ENCODE measurements at regions not wholly inside any gene's neighbourhood (a gene's known extent, or its start where the extent isn't known, plus 50 kb on each side); places are given as distances from the start of the nearest gene placed in this dataset.
"Not testable (repeated sequence)": the region's sequence is repeated elsewhere in the genome, so short reads cannot be mapped to it uniquely, and the experiment has no call there.

- TF ChIP-seq TCF4 (CRISPR knock-in tag; IDR thresholded peaks at IDR 0.05; ENCODE audit: borderline replicate concordance) (no peak), TSHZ2 (CRISPR knock-in tag; IDR thresholded peaks at IDR 0.05) (no peak), POU6F1 (CRISPR knock-in tag; IDR thresholded peaks at IDR 0.05; ENCODE audit: borderline replicate concordance, low read depth) (no peak), ZNF565 (CRISPR knock-in tag; conservative IDR thresholded peaks at IDR 0.05; ENCODE audit: low read depth) (no peak), ZNF70 (CRISPR knock-in tag; IDR thresholded peaks at IDR 0.05) (no peak), ESRRG (CRISPR knock-in tag; IDR thresholded peaks at IDR 0.05) (no peak), PPARA (CRISPR knock-in tag; IDR thresholded peaks at IDR 0.05; ENCODE audit: borderline replicate concordance) (no peak), ZFP3 (CRISPR knock-in tag; IDR thresholded peaks at IDR 0.05) (no peak), RARB (CRISPR knock-in tag; IDR thresholded peaks at IDR 0.05) (no peak), GLIS3 (CRISPR knock-in tag; IDR thresholded peaks at IDR 0.05) (no peak), ARNTL (CRISPR knock-in tag; IDR thresholded peaks at IDR 0.05; ENCODE audit: borderline replicate concordance, low read depth) (no peak), ZNF8 (CRISPR knock-in tag; IDR thresholded peaks at IDR 0.05) (no peak), CSRNP3 (CRISPR knock-in tag; IDR thresholded peaks at IDR 0.05) (no peak), OSR1 (CRISPR knock-in tag; IDR thresholded peaks at IDR 0.05) (no peak), PATZ1 (CRISPR knock-in tag; IDR thresholded peaks at IDR 0.05; ENCODE audit: borderline replicate concordance) (no peak), CSDC2 (CRISPR knock-in tag; IDR thresholded peaks at IDR 0.05) (no peak), SNAI2 (CRISPR knock-in tag; IDR thresholded peaks at IDR 0.05) (no peak)
- ATAC-seq: no peak
Measured at GRCh38 chr5:155150012-155150411, 136.5 kb downstream of the KIF4B start.

- TF ChIP-seq BACH2 (CRISPR knock-in tag; IDR thresholded peaks at IDR 0.05; ENCODE audit: borderline replicate concordance): no peak
- ATAC-seq: no peak
Measured at GRCh38 chr5:155154973-155155372, 141.4 kb downstream of the KIF4B start.

- not testable (repeated sequence) for ATAC-seq
Measured at GRCh38 chr5:155163084-155163483, 149.5 kb downstream of the KIF4B start.

- no peak for TF ChIP-seq SNAI2 (CRISPR knock-in tag; IDR thresholded peaks at IDR 0.05)
- no peak for TF ChIP-seq TSHZ2 (CRISPR knock-in tag; IDR thresholded peaks at IDR 0.05)
- TF ChIP-seq ZC3H10 (CRISPR knock-in tag; IDR thresholded peaks at IDR 0.05): no peak
- ATAC-seq: no peak
Measured at GRCh38 chr5:155167736-155168135, 154.2 kb downstream of the KIF4B start.

Data from SK-N-SH treated with all-trans-retinoic acid at 6 μM for 48 hours (cell line).